ENCODE measurements at regions not wholly inside any gene's neighbourhood (a gene's known extent, or its start where the extent isn't known, plus 50 kb on each side); places are given as distances from the start of the nearest gene placed in this dataset.

DNA sequence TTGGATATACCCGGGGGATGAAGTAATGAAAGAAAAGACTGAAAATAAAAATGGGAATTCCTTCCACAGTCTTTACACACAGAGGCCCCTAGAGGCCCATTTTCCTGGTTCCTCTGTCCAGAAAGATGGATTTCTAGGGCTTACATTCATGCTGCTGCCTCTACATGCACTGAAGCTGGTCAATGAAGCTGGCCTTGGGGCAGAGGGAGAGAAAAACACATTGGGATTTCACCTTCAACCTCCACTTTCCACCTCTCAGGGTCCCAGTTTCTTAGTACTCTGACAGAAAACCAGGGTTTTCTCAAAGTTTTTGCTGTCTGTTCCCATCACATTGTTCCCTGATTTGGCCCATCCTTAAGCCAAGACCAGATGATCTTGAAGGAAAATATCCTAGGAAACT, 154.6 kb upstream of the ZSWIM2 start:
- TF ChIP-seq, protein P1, sequence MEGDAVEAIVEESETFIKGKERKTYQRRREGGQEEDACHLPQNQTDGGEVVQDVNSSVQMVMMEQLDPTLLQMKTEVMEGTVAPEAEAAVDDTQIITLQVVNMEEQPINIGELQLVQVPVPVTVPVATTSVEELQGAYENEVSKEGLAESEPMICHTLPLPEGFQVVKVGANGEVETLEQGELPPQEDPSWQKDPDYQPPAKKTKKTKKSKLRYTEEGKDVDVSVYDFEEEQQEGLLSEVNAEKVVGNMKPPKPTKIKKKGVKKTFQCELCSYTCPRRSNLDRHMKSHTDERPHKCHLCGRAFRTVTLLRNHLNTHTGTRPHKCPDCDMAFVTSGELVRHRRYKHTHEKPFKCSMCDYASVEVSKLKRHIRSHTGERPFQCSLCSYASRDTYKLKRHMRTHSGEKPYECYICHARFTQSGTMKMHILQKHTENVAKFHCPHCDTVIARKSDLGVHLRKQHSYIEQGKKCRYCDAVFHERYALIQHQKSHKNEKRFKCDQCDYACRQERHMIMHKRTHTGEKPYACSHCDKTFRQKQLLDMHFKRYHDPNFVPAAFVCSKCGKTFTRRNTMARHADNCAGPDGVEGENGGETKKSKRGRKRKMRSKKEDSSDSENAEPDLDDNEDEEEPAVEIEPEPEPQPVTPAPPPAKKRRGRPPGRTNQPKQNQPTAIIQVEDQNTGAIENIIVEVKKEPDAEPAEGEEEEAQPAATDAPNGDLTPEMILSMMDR (IDR thresholded peaks at IDR 0.05) = no peak
- TF ChIP-seq EZH2phosphoT487 (IDR thresholded peaks at IDR 0.05) (no peak), EZH2 (IDR thresholded peaks at IDR 0.05) (no peak)

Measured in neural progenitor cell (in vitro differentiated cells).